ENCODE measurements at regions not wholly inside any gene's neighbourhood (a gene's known extent, or its start where the extent isn't known, plus 50 kb on each side); places are given as distances from the start of the nearest gene placed in this dataset.

DNA sequence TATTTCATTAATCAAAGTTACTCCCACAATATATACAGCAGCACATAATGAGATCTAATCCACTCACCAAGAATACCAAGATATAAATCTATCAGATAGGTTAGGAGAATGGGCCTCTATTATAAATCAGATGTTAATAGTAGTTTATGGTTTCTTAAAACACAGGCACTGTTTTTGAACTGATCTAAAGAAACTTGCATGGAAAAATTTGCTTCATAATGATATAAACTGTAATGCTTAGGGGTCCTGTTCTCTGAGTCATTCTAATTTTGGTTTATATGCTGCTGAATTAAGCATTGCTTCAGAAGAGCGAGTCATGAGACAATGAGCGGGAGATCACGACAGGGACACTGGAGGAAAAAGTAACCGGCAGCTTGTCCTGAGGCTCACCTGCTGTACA lies 113.3 kb upstream of the OTUD4 start:
- no peak overlapping the region for H3K4me3 ChIP-seq (replicated peaks; ENCODE audit: low read depth, low read length)
- no peak for DNase-seq (ENCODE audit: low read depth)
- TF ChIP-seq, protein P1, sequence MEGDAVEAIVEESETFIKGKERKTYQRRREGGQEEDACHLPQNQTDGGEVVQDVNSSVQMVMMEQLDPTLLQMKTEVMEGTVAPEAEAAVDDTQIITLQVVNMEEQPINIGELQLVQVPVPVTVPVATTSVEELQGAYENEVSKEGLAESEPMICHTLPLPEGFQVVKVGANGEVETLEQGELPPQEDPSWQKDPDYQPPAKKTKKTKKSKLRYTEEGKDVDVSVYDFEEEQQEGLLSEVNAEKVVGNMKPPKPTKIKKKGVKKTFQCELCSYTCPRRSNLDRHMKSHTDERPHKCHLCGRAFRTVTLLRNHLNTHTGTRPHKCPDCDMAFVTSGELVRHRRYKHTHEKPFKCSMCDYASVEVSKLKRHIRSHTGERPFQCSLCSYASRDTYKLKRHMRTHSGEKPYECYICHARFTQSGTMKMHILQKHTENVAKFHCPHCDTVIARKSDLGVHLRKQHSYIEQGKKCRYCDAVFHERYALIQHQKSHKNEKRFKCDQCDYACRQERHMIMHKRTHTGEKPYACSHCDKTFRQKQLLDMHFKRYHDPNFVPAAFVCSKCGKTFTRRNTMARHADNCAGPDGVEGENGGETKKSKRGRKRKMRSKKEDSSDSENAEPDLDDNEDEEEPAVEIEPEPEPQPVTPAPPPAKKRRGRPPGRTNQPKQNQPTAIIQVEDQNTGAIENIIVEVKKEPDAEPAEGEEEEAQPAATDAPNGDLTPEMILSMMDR (IDR thresholded peaks at IDR 0.05; ENCODE audit: low read length, missing control alignments): no peak

GRCh38 chr4:145290955-145291354 lies 110.6 kb upstream of the OTUD4 start:
- no peak for DNase-seq (ENCODE audit: low read depth)
- no peak overlapping the region for H3K4me3 ChIP-seq (replicated peaks; ENCODE audit: low read depth, low read length)
- TF ChIP-seq, protein P1 (IDR thresholded peaks at IDR 0.05; ENCODE audit: low read length, missing control alignments): no peak

DNA sequence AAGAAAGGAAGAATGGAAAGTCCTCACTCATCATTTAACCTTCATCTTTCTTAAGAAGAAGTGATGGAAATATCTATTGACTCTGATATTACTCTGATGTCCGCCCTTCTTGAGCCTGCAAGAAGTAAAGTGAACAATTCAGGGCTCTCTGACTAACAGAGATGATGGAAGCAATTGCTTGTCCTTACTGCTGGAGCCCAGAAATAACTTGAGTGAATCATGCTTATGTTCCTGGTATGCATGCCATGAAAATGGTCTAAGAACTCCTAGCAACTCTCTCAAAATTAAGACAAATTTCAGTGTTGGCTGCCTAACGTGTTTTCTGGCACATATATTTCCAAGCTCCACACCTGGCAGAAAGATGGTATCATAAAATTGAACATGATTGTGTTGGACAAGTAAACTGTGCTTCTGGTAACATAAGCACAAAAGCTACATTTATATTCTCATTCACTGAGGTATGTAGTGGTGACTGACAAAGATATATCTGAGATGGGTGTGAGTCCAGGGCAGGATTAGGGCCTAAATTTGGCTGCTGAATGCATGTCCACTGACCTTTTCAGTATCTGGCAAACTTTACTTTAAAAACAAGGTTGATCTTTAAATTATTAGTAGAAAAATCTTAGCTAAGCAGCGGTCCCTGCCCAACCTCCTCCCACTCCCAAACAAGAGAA lies 109.2 kb upstream of the OTUD4 start:
- DNase-seq (ENCODE audit: low read depth): peak; percentile 24
- TF ChIP-seq, protein P1 (IDR thresholded peaks at IDR 0.05; ENCODE audit: low read length, missing control alignments): no peak

GRCh38 chr4:145287351-145287750 lies 107.0 kb upstream of the OTUD4 start:
- no peak for DNase-seq (ENCODE audit: low read depth)
- H3K4me3 ChIP-seq (replicated peaks; ENCODE audit: low read depth, low read length): no peak overlapping the region
- TF ChIP-seq, protein P1 (IDR thresholded peaks at IDR 0.05; ENCODE audit: low read length, missing control alignments): no peak

More for the DNA sequence above, 109.2 kb upstream of the OTUD4 start:
- no peak overlapping the region for H3K4me3 ChIP-seq (replicated peaks; ENCODE audit: low read depth, low read length)

DNA sequence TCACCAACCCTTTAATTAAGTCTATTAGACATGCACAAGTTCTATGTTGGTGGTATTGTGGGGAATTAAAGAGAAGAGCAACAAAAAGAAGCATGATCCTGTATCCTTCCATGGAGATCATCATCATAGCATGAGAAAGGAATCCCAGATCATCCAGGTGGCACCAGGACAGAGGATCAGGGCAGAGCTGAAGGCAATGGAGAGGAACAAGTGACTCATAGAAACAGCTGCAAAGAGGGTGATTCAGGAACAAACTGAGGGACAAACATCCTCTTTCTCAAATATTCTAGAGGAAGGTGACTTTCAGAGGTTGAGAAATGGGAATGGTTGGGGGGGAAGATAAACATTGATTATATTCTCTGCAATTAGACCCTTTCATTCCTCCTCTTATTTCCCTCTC lies 105.5 kb upstream of the OTUD4 start:
- TF ChIP-seq, protein P1 (IDR thresholded peaks at IDR 0.05; ENCODE audit: low read length, missing control alignments): no peak
- peak; percentile 36 for DNase-seq (ENCODE audit: low read depth)
- no peak overlapping the region for H3K4me3 ChIP-seq (replicated peaks; ENCODE audit: low read depth, low read length)

DNA sequence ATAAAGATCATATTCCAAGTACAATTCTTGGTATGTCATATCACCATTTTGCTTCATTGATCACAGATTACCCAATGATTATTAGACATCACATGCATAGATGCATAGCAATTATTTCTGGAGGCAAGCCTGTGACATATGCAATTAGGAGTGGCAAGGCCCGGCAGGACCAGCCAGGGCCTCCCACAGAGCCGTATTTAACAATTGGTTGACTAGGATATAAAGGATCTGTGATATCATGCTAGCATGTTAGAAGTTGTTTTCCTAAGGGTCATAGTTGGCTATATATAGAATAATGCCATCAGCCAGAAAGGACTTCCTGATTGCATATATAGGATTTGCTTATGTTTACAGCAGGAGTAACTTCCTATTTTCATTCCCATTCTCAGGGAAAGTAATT lies 103.5 kb upstream of the OTUD4 start:
- H3K4me3 ChIP-seq (replicated peaks; ENCODE audit: low read depth, low read length): no peak overlapping the region
- DNase-seq (ENCODE audit: low read depth): no peak
- TF ChIP-seq, protein P1 (IDR thresholded peaks at IDR 0.05; ENCODE audit: low read length, missing control alignments): no peak

- H3K4me3 ChIP-seq (replicated peaks; ENCODE audit: low read depth, low read length): no peak overlapping the region
- DNase-seq (ENCODE audit: low read depth): no peak
- TF ChIP-seq, protein P1 (IDR thresholded peaks at IDR 0.05; ENCODE audit: low read length, missing control alignments): no peak
Measured at GRCh38 chr4:145281951-145282350, 101.6 kb upstream of the OTUD4 start.
